Endothelial cell of umbilical vein (primary cell): ENCODE measurements at regions not wholly inside any gene's neighbourhood (a gene's known extent, or its start where the extent isn't known, plus 50 kb on each side); places are given as distances from the start of the nearest gene placed in this dataset.

Experiments used
- CTCF ChIP-seq, 2 donors: IDR thresholded peaks; 1 replicate in 1 of 2; 2 replicates in 1 of 2; pipeline ENCODE4 v1.5.1; 2011; ENCODE audit warnings: low read length in 2 of 2, mild to moderate bottlenecking in 2 of 2, moderate library complexity in 2 of 2, control low read depth in 1 of 2, inconsistent platforms in 1 of 2, low read depth in 1 of 2; ENCODE audit not compliant: insufficient read depth in 1 of 2; ENCODE audit errors: extremely low read depth in 1 of 2
- EZH2 ChIP-seq: IDR thresholded peaks from 2 replicates; pipeline ENCODE4 v1.6.1; 2012; ENCODE audit warnings: borderline replicate concordance, low read depth, mild to moderate bottlenecking, moderate library complexity, low read length, inconsistent platforms; ENCODE audit not compliant: severe bottlenecking
- FOS ChIP-seq: IDR thresholded peaks from 2 replicates; pipeline ENCODE4 v1.6.1; 2011; ENCODE audit warnings: mild to moderate bottlenecking, low read length, moderate library complexity, borderline replicate concordance; ENCODE audit not compliant: insufficient read depth
- JUN ChIP-seq: IDR thresholded peaks from 2 replicates; pipeline ENCODE4 v1.6.1; 2011; ENCODE audit warnings: borderline replicate concordance, low read depth; ENCODE audit not compliant: insufficient read length, insufficient read depth
- MAX ChIP-seq: IDR thresholded peaks from 2 replicates; pipeline ENCODE4 v1.6.1; 2011; ENCODE audit not compliant: insufficient read depth, insufficient read length
- MYC ChIP-seq: IDR thresholded peaks from one replicate; pipeline ENCODE4 v1.6.1; 2011; ENCODE audit warnings: mild to moderate bottlenecking, low read depth, low read length
- POLR2A ChIP-seq: IDR thresholded peaks from 2 replicates; pipeline ENCODE4 v1.6.1; 2012; ENCODE audit warnings: low read depth, mild to moderate bottlenecking, control low read depth, low read length
- POLR2AphosphoS5 ChIP-seq: IDR thresholded peaks from 2 replicates; pipeline ENCODE4 v1.6.1; 2012; ENCODE audit warnings: low read depth, mild to moderate bottlenecking, control low read depth, low read length, moderate library complexity; ENCODE audit not compliant: insufficient read depth

- TF ChIP-seq CTCF (IDR thresholded peaks at IDR 0.05; ENCODE audit: extremely low read depth in 1 of 2, insufficient read depth in 1 of 2, low read depth in 1 of 2, low read length in 2 of 2) = no peak
- TF ChIP-seq EZH2 = no peak
- no peak for TF ChIP-seq POLR2AphosphoS5
- no peak for TF ChIP-seq POLR2A
- no peak for TF ChIP-seq MAX
- TF ChIP-seq JUN = no peak
- no peak for TF ChIP-seq MYC
- no peak for TF ChIP-seq FOS
Observed at GRCh38 chr20:54379893-54380584, 95.4 kb upstream of the DOK5 start.
